DND-41 (cell line): ENCODE measurements at regions not wholly inside any gene's neighbourhood (a gene's known extent, or its start where the extent isn't known, plus 50 kb on each side); places are given as distances from the start of the nearest gene placed in this dataset.

Experiments used
- ATAC-seq: fragments of 200-7000 bp; cut with Tn5 transposase; 3 replicates; pipeline ENCODE4 v1.9.1; 2021; ENCODE audit warnings: low read depth; ENCODE audit not compliant: insufficient read depth
- DNase-seq: peaks from one replicate; pipeline ENCODE4 v3.0.0-alpha.2; 2020
- H2AFZ ChIP-seq: 2 replicates; pipeline ENCODE4 v1.6.0; 2012; ENCODE audit warnings: low read depth, low read length
- H3K27ac ChIP-seq: 2 replicates; pipeline ENCODE4 v1.5.1; 2012; ENCODE audit warnings: low read length, inconsistent platforms
- H3K27me3 ChIP-seq: fragments of 200-600 bp; sonication (generic); 2 replicates; pipeline ENCODE4 v1.6.0; 2012; ENCODE audit warnings: low read length, mild to moderate bottlenecking, inconsistent platforms; ENCODE audit not compliant: insufficient read depth, poor library complexity
- H3K36me3 ChIP-seq: 2 replicates; pipeline ENCODE4 v1.5.1; 2012; ENCODE audit warnings: low read length, inconsistent platforms; ENCODE audit not compliant: insufficient read depth
- H3K4me1 ChIP-seq: 2 replicates; pipeline ENCODE4 v1.5.1; 2012; ENCODE audit warnings: mild to moderate bottlenecking, low read length; ENCODE audit not compliant: insufficient read depth
- H3K4me2 ChIP-seq: 2 replicates; pipeline ENCODE4 v1.6.0; 2012; ENCODE audit warnings: mild to moderate bottlenecking, moderate library complexity, low read length, inconsistent platforms; ENCODE audit not compliant: insufficient read depth
- H3K4me3 ChIP-seq, 2 experiments: fragments of 200-600 bp in 1 of 2; shearing (Covaris generic) in 1 of 2; 2 replicates each; pipeline ENCODE4 v1.5.1; 2012 to 2016; ENCODE audit warnings: inconsistent platforms in 2 of 2, low read length in 2 of 2, mild to moderate bottlenecking in 2 of 2, low read depth in 1 of 2, moderate library complexity in 1 of 2
- H3K79me2 ChIP-seq: 2 replicates; pipeline ENCODE4 v1.6.0; 2012; ENCODE audit warnings: low read length, inconsistent platforms; ENCODE audit not compliant: insufficient read depth
- H3K9ac ChIP-seq: 2 replicates; pipeline ENCODE4 v1.6.0; 2012; ENCODE audit warnings: low read depth, mild to moderate bottlenecking, inconsistent platforms, low read length, moderate library complexity
- H3K9me3 ChIP-seq: 2 replicates; pipeline ENCODE4 v1.5.1; 2012; ENCODE audit warnings: low read length, moderate library complexity, mild to moderate bottlenecking, inconsistent platforms; ENCODE audit not compliant: insufficient read depth, severe bottlenecking
- H4K20me1 ChIP-seq: 2 replicates; pipeline ENCODE4 v1.6.0; 2012; ENCODE audit warnings: low read length; ENCODE audit not compliant: insufficient read depth
- CTCF ChIP-seq: IDR thresholded peaks from 2 replicates; pipeline ENCODE4 v1.5.1; 2012; ENCODE audit warnings: borderline replicate concordance, low read length, moderate library complexity, mild to moderate bottlenecking; ENCODE audit not compliant: poor library complexity, severe bottlenecking; ENCODE audit errors: extremely low read depth
- EZH2 ChIP-seq: IDR thresholded peaks from 3 replicates; pipeline ENCODE4 v1.6.1; 2012; ENCODE audit warnings: borderline replicate concordance, low read depth, mild to moderate bottlenecking, moderate library complexity, low read length, inconsistent platforms; ENCODE audit not compliant: severe bottlenecking

GRCh38 chr18:26654616-26655524 is 106.5 kb upstream of the KCTD1 start:
- H2AFZ ChIP-seq: no peak overlapping the region
- DNase-seq (peak; percentile 28), ATAC-seq (no peak)
- no peaks in the 10 kb centered on the region for H3K36me3 ChIP-seq
- H3K27ac ChIP-seq: peak overlapping the region; percentile 53
- peak overlapping the region; percentile 72 for H3K4me2 ChIP-seq
- TF ChIP-seq EZH2 (no peak), CTCF (no peak)
- peaks cover 3% of the 10 kb centered on the region; the same call in 1 of the 2 replicates for H3K79me2 ChIP-seq
- no peaks in the 10 kb centered on the region for H3K9me3 ChIP-seq
- peaks cover 44% of the 10 kb centered on the region for H3K4me1 ChIP-seq
- H3K4me3 ChIP-seq: no peak overlapping the region
- H3K27me3 ChIP-seq: no peaks in the 10 kb centered on the region
- no peaks in the 10 kb centered on the region for H4K20me1 ChIP-seq
- no peak overlapping the region for H3K9ac ChIP-seq

- no peaks in the 10 kb centered on the region for H3K36me3 ChIP-seq
- no peak overlapping the region for H3K4me3 ChIP-seq
- no peak for TF ChIP-seq EZH2
- no peak for TF ChIP-seq CTCF
- H4K20me1 ChIP-seq: no peaks in the 10 kb centered on the region
- H3K79me2 ChIP-seq: peaks cover 6% of the 10 kb centered on the region
- peaks cover 43% of the 10 kb centered on the region for H3K4me1 ChIP-seq
- DNase-seq (no peak), ATAC-seq (no peak)
- no peaks in the 10 kb centered on the region for H3K9me3 ChIP-seq
- H3K27ac ChIP-seq: no peak overlapping the region
- H2AFZ ChIP-seq: no peak overlapping the region
- H3K27me3 ChIP-seq: no peaks in the 10 kb centered on the region
- no peak overlapping the region for H3K9ac ChIP-seq
- H3K4me2 ChIP-seq: no peak overlapping the region
These were observed 105.7 kb upstream of the KCTD1 start for GRCh38 chr18:26653943-26654615.

GRCh38 chr18:26652501-26652900 is 104.1 kb upstream of the KCTD1 start:
- no peaks in the 10 kb centered on the region for H3K27me3 ChIP-seq
- no peak overlapping the region for H3K4me2 ChIP-seq
- H3K4me1 ChIP-seq: peaks cover 35% of the 10 kb centered on the region
- no peak for DNase-seq
- no peaks in the 10 kb centered on the region for H3K36me3 ChIP-seq
- no peaks in the 10 kb centered on the region for H3K9me3 ChIP-seq
- H3K79me2 ChIP-seq: peaks cover 7% of the 10 kb centered on the region; the same call in 1 of the 2 replicates
- H2AFZ ChIP-seq: no peak overlapping the region
- no peak overlapping the region for H3K9ac ChIP-seq
- no peak for TF ChIP-seq CTCF
- TF ChIP-seq EZH2: no peak
- no peak overlapping the region for H3K4me3 ChIP-seq
- no peaks in the 10 kb centered on the region for H4K20me1 ChIP-seq
- H3K27ac ChIP-seq: no peak overlapping the region
- no peak for ATAC-seq
